GM19324 (cell line): ENCODE measurements at regions not wholly inside any gene's neighbourhood (a gene's known extent, or its start where the extent isn't known, plus 50 kb on each side); places are given as distances from the start of the nearest gene placed in this dataset.

ENCODE experiments used
- ATAC-seq: cut with Tn5 transposase; IDR thresholded peaks from one replicate; pipeline ENCODE4 v1.9.1; 2021; ENCODE audit warnings: mild to moderate bottlenecking, moderate library complexity; ENCODE audit not compliant: unreplicated experiment, low FRiP score

DNA sequence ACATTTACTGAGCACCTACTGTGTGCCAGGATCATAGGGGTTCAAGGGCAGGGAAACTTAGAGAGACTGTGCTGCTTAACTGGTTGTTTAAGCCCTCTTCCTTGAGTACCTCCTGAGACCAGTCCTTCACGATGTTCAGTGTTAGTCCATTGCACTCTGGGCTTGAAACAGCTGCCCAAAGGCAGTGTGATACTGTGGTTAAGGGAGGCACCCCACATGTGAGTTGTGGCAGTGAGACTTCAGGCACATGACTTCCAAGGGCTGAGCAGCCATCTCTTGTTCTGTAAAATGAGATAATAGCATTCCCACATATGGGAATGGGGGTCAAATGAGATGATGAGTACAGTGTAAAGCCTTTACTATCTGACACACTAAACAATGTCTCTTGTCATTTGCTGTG, 75.1 kb downstream of the LINGO1 start:
- no peak for ATAC-seq

DNA sequence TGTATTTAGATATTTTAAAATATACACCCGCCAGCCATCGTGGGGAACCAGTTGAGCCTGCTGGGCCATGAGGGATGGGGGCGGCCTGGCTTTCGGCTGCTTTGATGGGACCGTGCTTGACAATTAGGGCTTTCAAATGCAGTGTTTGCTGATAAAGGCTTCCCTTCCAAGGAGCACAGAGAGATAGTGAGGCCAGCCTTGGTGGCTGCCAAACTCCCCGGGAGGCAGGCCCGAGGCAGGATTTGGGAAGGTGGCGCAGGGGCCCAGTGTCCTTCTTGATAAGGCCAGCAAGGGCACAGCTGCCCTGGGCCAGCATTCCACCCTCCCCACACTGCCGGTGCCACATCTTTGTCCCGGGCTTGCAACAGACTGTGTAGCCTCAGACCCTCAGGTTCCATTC, 75.6 kb downstream of the LINGO1 start:
- no peak for ATAC-seq

GRCh38 chr15:77556622-77557021, 76.1 kb downstream of the LINGO1 start:
- no peak for ATAC-seq

- no peak for ATAC-seq
These were observed 77.5 kb downstream of the LINGO1 start for GRCh38 chr15:77555232-77555631.

GRCh38 chr15:77554306-77555080, 78.2 kb downstream of the LINGO1 start:
- ATAC-seq = no peak

DNA sequence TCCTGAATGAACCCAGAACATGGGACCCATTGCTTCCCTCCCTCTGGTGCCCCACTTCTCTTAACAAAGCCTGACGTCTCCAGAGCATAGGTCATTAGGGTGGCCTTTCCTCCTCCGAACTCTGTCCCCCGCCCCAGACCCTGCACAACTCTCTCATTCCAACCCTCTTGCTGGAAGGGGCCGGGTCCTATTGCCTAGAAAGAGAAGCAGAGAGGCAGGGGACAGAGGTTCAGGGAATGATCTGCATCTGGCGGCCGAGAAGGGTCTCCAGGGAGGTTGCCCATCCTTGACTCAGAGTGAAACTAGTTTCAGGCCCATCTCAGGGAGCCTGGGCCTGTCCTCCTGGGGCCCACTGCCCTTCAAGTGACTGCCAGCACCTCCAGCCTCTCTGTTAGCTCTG, 79.0 kb downstream of the LINGO1 start:
- ATAC-seq = no peak

DNA sequence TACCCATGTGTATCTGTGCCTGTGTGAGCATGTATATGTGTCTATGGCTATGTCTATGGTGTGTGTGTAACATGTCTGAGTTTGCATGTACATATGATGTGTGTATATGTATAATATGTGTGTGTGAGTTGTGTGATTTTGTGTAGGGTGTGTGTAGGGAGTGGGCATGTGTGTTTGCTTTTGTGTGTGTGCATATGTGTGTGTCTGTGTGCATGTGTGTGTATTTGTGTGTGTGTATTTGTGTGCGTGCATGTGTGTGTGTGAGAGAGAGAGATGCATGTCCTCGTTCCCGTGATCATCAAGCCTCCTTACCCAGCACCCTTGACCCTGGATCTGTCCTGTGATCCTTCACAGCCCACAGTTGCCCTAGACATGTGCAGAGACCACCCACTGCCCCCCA, 79.5 kb downstream of the LINGO1 start:
- no peak for ATAC-seq

DNA sequence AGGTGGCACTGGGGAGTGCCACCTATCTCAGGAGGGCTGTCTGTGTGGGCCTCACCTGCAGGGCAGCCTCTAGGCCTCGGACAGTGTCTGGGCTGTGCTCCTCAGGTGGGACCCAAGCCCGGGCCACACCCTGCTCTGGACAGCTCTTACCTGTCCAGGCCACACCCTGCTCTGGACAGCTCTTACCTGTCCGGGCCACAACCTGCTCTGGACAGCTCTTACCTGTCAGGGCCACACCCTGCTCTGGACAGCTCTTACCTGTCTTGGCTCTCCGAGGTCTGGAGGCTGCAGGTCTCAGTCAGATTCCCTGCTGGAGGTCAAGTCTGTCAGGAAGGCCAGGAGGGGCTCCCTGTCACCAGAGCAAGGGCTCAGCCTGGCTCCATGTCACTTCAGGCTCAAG, 80.6 kb downstream of the LINGO1 start:
- no peak for ATAC-seq

DNA sequence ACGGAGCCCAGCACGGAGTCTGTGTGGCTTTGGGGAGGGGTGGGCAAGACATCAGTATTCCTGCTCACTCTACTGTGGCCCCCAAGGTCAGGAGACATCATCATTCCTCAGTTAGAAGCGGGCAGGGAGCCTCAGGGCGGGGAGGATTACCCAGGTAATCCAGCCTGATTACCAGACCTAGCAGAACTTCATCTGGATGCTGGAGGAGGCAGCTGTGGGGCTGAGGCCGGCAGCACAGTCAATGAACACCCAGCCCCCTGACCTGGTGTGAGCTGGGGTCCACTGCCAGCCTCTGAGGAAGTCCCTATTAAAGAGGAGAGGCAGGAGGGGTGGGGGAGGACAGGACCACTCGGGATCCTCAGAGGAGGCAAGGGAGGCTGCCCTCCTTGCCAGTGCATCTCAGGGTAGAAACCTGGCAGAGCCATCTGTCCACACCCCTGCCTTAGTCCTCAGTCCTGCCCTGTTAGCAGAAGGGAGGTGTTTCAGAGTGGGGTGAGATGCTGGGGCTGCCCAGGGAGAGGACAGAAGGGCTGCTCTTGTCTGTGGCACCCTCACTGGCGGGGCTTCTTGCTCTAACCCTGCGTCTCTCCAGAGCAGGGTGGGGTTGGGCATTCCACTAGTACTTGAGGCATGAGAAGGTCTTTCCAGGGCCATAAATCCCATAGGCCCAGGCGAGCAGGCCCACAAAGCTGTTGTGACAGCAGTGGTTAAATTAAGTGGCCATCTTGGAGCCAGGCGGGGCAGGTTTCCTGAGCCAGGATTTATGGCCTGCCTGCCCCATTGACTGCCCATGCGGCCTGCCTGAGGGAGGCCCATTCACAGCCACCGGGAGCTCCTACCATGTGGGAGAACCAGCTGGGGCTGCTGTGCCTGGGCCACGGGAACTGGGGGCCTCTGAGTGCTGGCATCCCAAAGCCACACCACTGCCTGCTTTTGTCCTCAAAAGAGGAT, 82.1 kb downstream of the LINGO1 start:
- ATAC-seq = no peak

- ATAC-seq = no peak
These were observed 83.0 kb downstream of the LINGO1 start for GRCh38 chr15:77549576-77550288.

DNA sequence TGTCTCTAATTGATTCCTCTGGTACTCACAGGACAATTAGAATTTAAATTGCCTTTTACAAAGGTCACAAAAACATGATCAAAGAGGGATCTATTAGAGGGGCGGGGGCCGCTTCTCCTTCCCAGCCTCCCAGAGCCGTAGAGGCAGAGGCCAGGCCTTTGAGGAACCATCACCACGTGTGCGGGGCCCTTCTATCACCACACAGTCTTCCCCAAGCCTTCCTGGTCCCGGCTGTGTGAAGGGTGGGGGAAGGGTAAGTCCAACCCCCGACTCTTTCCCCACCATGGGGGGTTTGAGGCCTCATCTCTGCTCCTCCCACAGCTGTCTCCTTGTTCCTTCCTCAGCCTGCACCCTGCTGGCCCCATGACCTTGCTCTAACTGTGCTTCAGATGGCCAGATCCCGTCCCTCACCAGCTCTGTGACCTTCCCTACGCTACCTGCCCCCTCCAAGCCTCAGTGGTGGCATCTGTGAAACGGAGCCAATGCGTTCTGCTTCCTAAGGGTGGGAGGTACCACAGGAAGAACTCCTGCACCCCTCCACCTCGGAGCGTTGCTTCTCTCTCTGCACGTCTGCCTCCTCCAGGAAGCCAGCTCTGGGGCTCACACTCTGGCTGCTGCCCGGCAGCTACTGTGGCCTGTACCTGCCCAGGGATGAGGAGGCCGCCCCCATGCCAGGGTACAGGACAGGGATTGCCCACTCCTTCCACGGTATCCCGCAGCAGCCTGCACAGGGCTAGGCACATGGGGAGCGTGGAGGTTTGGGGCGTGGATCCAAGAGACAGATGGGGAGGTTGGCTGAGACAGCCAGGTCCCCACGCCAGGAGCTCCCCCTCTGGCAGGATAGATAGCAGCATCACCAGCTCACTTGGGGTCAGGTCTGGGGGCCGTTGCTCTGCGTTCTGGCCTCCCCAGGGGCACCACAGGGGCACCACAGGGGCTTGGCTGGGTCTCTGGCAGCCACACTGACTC, 83.8 kb downstream of the LINGO1 start:
- no peak for ATAC-seq

- no peak for ATAC-seq
These were observed 84.7 kb downstream of the LINGO1 start for GRCh38 chr15:77547801-77548588.

DNA sequence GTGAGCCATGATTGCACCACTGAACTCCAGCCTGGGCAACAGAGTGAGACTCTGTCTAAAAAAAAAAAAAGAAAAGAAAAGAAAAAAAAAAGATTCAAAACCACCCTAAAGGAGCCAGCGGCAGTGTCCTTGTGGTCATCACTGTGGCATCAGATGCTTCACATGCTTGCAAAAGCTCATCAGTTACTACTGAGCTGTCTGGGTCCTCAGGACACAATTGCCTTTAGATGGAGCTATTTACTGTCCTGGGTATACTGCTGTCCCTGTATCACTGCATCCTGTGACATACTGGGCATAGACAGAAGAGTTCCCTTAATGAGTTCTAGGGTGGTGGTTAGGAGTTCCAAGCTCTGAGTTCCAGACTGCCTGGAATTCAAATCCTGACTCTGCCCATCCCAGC, 85.8 kb downstream of the LINGO1 start:
- no peak for ATAC-seq

- no peak for ATAC-seq
These were observed 86.6 kb downstream of the LINGO1 start for GRCh38 chr15:77546050-77546501.

GRCh38 chr15:77545058-77545457, 87.7 kb downstream of the LINGO1 start:
- ATAC-seq = no peak

DNA sequence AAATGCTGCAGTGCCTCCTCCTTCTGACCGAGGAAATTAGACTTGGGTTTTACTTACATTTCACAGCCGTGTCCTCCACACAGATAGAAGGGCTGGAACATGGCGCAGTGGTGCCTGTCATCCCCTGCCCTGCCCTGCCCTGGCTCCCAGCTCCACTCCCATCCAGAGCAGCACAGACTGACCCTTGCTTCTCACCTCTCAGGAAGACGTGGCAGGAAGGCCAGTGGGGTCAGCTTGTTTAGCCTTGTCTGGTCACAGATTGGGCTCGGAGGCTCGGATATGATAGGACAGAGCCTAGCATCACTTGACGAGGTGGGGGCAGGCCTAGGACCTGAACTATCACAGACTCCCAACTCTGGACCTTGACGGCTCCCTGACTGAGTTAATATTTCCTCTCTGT, 88.5 kb downstream of the LINGO1 start:
- ATAC-seq = no peak

DNA sequence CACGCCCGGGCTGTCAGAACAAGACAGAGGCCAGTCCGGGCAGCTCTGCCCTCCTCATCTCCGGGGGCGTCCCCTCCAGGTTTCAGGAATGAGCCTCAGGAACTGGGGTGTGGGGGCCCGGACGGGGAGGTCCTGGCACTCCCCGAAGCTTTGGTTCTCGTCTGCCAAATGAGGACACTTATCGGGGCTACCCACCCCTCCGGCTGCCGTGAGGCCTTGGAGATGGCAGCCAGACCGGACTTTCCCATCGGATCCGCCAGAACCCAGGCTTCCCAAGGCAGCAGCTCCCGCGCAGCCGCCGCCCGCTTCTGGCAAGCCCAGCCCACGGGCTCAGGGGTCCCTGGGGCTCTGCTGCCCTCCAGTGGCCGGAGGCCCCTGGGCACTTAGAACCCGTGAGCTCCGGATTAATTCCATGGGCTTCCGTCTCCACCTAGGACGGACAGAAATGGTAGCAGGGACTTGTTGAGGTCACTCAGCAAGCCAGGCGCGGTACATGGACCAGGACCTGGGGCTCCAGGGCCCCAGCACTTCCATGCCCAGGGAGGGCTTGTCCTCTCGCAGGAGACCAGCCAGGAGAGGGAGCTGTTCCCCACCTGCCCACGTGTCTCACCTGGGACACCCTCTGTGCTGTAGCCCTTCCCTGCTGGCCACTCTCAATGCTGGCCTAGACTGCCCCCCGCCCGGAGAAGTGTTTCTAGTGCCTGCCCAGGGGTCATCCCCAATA, 89.4 kb downstream of the LINGO1 start:
- peak; percentile 65 for ATAC-seq

GRCh38 chr15:77542491-77543001, 90.2 kb downstream of the LINGO1 start:
- ATAC-seq = no peak
